IMR-90 (cell line): ENCODE measurements at regions not wholly inside any gene's neighbourhood (a gene's known extent, or its start where the extent isn't known, plus 50 kb on each side); places are given as distances from the start of the nearest gene placed in this dataset.

Experiments used
- CEBPB ChIP-seq: IDR thresholded peaks from 2 replicates; pipeline ENCODE4 v1.6.1; 2012; ENCODE audit warnings: low read depth, low read length, improper control_type of control experiment
- CHD1 ChIP-seq: IDR thresholded peaks from 2 replicates; pipeline ENCODE4 v1.6.1; 2012; ENCODE audit warnings: low read depth, low read length, improper control_type of control experiment
- CTCF ChIP-seq: conservative IDR thresholded peaks from 2 replicates; pipeline ENCODE4 v1.5.1; 2012; ENCODE audit warnings: mild to moderate bottlenecking, low read depth, low read length, improper control_type of control experiment
- ELK1 ChIP-seq: fragments of 150-350 bp; IDR thresholded peaks from 2 replicates; pipeline ENCODE4 v1.6.1; 2016; ENCODE audit warnings: low read depth, mild to moderate bottlenecking, low read length, moderate library complexity, borderline replicate concordance
- FOS ChIP-seq: fragments of 150-350 bp; IDR thresholded peaks from 2 replicates; pipeline ENCODE4 v1.6.1; 2016; ENCODE audit warnings: low read depth, low read length
- MAFK ChIP-seq: IDR thresholded peaks from 2 replicates; pipeline ENCODE4 v1.6.1; 2012; ENCODE audit warnings: low read depth, low read length, improper control_type of control experiment
- MAZ ChIP-seq: IDR thresholded peaks from 2 replicates; pipeline ENCODE4 v1.6.1; 2012; ENCODE audit warnings: low read depth, mild to moderate bottlenecking, low read length, improper control_type of control experiment, moderate library complexity, borderline replicate concordance
- MXI1 ChIP-seq: IDR thresholded peaks from 2 replicates; pipeline ENCODE4 v1.6.1; 2012; ENCODE audit warnings: low read depth, mild to moderate bottlenecking, low read length, moderate library complexity, borderline replicate concordance
- POLR2A ChIP-seq: IDR thresholded peaks from 2 replicates; pipeline ENCODE4 v1.6.1; 2012; ENCODE audit warnings: mild to moderate bottlenecking, low read depth, low read length
- RAD21 ChIP-seq: IDR thresholded peaks from 2 replicates; pipeline ENCODE4 v1.6.1; 2012; ENCODE audit warnings: low read length, improper control_type of control experiment
- RFX5 ChIP-seq: IDR thresholded peaks from 2 replicates; pipeline ENCODE4 v1.8.0; 2012; ENCODE audit warnings: low read depth, mild to moderate bottlenecking, low read length, moderate library complexity
- SMC3 ChIP-seq: fragments of 150-350 bp; IDR thresholded peaks from 2 replicates; pipeline ENCODE4 v1.6.1; 2016; ENCODE audit warnings: low read depth, mild to moderate bottlenecking, antibody characterized with exemption, low read length, moderate library complexity
- USF2 ChIP-seq: fragments of 150-350 bp; IDR thresholded peaks from 2 replicates; pipeline ENCODE4 v1.6.1; 2017; ENCODE audit warnings: mild to moderate bottlenecking, antibody characterized with exemption, low read length, low read depth

- TF ChIP-seq USF2 (no peak), SMC3 (no peak), MAFK (no peak), POLR2A (no peak), CTCF (no peak), RAD21 (no peak), ELK1 (no peak), CEBPB (no peak), MAZ (no peak), MXI1 (no peak), FOS (no peak), CHD1 (no peak), RFX5 (no peak)
Measured at GRCh38 chr7:26084418-26084817, 67.6 kb upstream of the NFE2L3 start.
